Pons (tissue), 1 donor: ENCODE measurements at regions not wholly inside any gene's neighbourhood (a gene's known extent, or its start where the extent isn't known, plus 50 kb on each side); places are given as distances from the start of the nearest gene placed in this dataset.

Source experiments
- DNase-seq: peaks from one replicate; pipeline ENCODE4 v3.0.0-alpha.2; 2016; ENCODE audit warnings: low spot score

DNA sequence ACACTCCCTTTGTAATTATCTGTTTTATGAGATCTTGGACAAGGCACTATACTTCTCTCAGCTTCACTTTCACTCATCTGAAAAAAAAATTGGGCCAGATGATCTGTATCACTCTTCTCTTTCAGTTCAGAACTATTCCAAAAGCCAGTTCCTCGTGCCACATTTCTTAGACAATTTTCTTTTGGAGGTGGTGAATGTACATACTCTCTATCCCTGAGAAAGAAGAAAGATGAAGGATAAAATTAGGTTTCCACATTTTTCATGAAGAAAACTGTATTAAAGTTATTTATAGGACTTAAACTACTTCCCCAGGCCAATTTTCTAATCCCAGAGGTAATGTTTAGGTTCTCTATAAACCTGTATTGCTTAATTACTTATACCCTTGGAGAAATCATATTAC lies 171.6 kb downstream of the SLC6A15 start:
- DNase-seq, result no peak

DNA sequence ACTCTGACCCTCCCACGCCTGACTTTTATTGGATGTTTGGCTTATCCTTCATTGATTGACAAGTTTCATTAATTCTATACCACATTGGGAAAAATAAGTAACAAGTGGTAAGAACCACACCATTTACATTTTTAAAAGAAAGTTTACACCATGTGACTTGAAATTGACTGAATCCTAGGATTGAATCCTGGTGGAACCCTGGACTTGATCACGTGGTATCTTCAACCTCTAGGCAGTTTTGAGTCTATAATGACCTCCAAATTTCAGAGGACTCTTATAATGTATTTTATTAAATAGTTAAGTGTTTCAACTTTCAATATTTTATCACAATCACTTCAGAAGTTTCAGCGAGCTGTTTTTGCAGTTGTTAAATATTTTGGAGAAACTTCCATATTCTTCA lies 172.0 kb downstream of the SLC6A15 start:
- no peak for DNase-seq

DNA sequence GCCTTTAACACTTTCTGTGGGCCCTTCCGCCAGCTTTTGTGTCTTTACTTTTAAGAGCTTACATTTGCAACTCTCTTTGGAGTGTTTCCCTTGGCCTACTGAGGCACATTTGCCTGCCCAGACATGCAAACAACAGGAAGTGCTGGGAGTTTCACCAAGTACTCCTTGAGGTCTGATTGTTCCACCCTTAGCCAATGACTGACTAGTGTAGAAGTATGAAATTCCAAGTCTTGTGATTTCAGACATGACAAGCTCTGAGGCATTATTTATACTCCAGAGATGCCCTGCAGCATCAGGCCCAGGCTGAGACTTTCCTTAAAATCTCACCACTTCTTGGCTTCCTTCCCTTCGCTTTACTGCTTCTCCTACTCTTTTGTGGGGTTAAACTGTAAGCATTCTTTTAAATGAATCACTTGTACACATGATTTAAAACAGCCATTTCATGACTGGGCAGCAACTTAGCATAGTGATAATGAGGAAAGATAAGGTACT lies 174.1 kb downstream of the SLC6A15 start:
- no peak for DNase-seq

DNA sequence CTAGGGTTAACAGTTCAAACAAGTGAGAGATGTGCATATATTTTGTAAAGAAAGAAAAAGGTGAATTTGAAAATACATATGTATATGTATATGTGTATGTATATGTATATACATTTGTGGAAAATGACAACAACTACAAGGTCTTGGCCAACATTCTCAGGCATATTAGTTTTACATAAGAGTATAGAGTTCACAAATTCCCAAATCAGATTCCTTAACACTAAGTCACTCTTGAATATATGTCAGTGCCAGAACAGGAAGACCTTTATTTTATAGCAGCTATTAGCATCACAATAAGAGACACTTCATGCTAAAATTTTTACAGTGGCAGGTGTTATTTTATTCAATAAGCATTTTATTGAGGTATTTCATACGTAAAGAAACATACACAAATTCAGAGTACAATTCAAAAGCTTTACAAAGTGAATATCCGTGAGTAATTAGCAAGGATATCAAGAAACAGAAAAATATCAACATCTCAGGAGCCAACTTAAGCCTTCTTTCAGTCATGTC lies 179.7 kb downstream of the SLC6A15 start:
- DNase-seq, result no peak

DNA sequence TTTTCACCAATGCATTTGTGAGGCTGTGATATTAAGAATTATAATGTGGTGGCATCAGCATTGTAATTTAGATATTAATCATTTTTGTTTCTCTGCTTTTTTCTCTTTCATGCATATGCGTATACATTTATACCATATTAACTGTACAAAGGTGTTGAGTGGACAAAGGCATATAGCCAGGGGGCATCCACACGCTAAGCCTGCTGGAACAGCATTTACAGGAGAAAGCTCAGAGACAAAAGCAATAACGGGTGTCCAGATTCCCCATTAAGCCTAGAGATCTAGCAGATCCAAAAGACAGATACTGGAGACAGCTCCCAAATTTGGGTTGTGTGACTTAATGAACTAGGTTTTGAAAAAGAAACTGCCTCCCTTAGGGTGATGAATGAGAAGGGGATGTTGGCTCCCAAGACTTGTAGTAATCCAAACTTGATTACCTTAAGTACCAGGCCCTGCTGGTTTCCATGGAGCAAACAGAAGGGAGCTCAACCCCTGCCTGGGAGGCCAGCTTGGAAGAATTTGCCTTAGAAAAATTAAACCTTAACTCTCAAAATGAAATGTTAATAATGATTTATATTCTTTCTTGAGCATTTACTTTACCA lies 181.9 kb downstream of the SLC6A15 start:
- no peak for DNase-seq

DNA sequence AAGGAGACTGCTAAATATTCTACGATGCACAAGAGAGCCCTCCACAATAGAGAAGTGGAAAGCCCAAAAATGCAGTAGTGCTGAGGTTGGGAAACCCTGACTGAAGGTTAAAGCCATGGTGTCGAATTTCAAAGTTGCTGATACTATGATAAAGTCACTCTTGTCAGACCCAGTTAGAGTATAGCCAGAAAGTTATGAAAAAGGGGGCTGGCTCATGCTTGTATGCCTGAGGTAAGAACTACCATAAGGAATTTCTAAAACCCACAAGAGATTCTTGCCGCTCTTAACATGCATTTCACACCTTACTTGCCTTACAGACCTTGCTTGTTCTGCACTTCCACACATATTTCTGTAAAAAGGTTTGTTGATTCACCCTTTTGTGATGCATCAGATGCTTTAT lies 184.6 kb downstream of the SLC6A15 start:
- DNase-seq, result no peak

DNA sequence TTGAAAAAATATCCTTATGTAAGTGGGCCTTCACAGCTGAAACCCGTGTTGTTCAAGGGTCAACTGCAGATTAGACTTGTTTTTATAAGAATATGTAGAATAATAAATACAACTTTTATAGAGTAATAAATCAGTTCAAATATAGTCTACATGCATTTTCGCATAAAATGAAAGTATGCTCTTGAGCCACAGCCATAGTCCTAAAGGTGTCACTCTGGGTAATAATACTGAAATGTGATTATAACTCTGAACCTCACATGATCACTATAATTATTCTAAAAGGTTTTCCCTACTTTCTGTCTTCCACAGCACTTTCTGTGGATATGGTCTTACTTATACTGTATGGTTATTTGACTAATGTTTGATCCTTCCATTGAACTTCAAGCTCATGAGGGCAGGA lies 185.8 kb downstream of the SLC6A15 start:
- DNase-seq, result no peak

DNA sequence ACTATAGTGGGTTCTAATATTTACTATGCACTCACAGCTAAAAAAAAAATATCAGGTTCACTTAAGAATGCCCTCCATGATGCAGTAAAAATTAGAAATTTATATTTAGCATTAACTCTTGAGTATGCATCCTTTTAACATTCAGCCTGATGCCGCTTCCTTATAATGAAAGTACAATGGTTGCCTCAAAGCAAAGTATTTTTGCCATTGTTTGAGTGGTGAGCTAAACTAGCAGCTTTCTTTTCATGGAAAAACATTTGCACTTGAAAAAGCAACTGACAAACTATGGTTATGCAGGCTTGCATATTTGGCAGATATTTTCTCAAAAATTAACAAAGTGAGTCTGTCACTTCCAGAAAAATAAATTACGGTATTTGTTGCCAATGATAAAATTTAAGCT lies 188.6 kb downstream of the SLC6A15 start:
- DNase-seq, result no peak

DNA sequence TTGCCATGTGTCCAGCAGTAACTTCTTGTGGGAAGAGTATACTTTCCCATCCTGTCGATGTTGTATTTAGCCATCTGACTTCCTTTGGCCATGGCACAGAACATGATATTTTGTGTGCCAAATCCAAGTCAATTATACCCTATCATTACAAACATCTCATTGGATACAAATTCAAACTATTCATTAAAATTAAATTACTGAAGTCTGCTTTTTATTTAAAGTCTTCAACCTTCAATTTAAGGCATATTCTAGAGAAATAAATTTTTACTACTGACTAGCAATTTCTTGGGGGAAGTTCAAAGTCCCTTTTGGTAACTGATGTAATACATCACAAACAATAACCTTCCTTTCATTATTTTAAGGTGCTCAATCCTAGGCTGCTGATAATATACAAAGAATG lies 192.6 kb downstream of the SLC6A15 start:
- DNase-seq, result no peak

DNA sequence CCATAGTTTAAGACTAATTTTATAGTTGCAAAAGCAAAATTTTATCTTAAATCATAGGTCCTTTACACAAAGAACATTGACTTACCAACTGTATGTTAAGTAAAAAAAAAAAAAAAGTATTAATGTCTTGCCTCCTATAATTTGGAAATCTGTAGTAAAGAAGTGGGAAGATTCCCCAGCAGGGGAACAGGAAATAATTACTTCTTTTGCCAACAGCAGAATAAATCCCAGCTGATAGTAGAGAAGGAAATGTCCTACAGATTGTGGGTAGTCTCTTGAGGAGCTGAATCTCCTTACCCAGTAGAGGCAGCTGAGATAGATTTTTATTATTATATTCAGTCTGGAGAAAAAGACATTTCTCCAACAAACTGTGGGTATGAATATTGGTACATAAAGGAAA lies 193.7 kb downstream of the SLC6A15 start:
- no peak for DNase-seq

DNA sequence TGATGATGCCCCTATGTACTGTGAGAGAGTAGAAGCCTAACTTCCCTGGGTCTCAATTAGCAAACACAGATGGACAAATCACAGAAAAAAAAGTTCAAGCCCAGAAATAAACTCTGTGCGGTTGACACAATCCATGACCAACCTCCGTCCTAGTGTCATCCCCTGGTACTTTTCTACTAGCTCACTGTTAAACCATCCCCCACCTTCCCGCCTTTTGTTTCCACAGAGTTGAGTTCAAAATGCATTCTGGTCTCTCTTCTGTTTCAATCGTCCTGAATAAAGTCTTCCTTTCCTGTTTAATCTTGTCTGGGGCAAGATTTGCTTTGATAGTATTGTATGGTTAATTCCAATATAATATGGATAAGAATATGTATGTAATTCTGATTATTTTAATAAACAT lies 199.9 kb downstream of the SLC6A15 start:
- DNase-seq, result no peak

DNA sequence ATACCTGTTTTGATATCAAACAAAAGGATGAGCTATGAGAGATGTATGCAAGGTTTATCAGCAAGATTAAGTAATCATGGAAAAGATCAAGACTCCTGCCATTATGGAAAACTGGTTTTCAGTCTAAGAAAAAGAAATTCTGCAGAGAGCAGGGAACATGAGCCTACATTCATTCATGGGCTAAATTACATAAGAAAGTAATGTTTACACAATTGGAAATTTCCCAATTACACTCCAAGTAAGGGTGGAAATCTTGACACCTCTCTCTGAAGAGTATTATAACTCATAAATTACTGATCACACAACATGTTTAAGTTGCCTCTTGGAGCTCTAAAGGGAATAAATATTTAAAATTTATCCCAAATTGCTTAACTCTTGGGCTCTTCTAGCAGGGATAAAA lies 206.2 kb downstream of the SLC6A15 start:
- DNase-seq, result no peak

DNA sequence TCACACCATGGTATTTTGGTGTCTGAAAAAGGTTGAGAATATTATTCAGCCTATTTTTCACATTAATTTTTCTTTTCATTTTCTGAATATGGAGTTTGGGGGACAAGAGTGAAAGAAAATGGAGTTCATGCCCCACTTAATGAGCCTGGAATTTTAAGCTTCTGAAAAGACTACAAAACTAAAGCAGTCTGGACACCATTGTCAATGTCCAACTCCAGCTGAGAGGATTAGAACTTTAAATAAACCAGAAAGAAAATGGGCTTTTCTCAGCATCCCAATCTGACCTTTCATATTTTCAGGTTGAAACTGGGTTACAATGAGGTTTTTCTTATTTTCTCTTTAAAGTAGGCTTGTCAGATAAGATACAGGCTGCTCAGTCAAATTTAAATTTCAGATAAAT lies 207.7 kb downstream of the SLC6A15 start:
- DNase-seq, result no peak

DNA sequence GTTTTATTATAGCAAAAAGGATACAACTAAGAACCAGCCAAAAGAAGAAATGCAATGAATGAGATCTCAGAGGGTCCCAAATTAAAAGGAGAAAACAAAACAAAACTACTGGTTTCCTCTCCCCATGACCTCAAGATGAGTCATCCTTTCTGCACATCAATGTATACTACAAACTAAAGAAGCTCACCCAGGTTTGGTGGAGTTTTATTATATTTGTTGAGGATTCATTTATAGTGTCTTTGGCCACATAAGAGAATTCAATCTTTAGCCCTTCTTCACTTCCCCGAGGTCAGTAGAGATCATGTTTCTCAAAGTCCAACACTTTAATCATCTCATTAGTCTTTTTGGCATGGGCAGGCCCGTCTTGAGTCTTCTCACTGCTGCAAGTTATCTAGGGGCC lies 210.6 kb downstream of the SLC6A15 start:
- no peak for DNase-seq

DNA sequence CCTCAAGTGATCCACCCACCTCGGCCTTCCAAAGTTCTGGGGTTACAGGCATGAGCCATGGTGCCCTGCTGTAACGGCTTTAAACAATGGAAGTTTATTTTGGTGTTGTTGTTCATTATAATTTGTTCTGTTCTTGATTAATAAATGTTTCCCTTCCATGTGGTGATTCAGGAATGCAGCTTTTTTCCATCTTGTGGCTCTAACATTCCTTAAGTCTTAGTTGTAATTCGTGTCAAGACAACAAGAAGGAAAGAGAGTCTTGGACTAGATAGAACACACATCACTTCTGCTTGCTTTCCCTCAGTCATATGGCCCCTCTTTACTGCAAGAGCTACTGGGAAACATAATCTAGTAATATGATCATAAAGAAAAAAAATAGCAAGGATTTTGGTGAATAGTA lies 211.6 kb downstream of the SLC6A15 start:
- no peak for DNase-seq

DNA sequence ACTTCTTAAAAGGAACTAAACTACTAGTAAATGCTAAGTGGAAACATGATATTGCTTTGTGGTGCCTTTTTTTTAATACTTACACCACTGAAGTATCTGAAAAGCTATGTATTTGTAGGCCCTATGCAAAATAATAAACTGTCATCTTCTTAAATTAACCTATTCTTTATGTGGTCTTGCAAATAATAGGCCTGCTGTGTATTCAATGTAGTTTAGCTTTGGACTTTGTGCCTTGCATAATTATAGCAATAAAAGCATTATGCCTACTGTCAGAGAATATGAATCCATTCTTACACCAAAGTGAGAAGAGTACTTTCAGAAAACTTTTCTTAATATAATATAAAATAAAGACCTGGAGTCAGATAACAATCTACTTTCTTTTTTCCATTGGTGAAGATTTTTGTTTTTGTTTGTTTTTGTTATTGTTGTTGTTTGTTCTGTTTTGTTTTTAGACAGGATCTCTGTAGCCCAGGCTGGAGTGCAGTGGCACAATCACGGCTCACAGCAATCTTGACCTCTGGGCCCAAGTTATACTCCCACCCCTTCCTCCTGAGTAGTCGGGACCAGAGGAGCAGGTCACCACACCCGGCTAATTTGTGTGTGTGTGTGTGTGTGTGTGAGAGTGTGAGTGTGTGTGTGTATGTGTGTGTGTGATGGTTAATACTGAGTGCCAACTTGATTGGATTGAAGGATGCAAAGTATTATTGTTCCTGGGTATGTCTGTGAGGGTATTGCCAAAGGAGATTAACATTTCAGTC lies 213.8 kb downstream of the SLC6A15 start:
- no peak for DNase-seq

DNA sequence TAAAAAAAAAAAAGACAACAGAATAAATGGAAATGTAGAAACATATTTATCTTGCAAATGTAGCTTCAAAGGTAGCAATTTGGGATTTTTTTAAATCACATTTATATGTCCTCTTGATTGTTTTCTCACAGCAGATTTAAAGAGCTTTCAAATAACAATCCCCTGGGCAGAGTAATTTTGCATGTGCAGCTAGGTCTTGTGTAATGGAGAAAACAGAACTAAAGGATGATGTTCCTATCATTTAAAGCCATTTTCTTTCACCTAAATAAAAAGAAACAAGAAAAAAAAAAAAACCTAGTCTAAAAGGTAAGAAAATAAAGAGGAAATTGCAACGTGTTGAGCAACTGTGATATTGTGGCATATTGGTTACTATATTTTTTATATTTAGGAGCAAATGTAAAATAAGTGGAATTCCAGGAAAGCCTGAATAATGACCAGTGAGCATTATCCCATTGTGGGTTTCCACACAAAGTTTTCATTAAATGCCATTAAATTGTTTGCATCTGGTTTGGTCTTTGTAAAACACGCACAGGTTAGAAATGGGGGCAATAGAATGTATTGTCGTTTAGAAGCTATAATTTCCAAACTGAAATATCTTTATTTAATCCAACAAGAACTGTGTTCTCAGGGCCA lies 215.6 kb downstream of the SLC6A15 start:
- DNase-seq, result no peak

DNA sequence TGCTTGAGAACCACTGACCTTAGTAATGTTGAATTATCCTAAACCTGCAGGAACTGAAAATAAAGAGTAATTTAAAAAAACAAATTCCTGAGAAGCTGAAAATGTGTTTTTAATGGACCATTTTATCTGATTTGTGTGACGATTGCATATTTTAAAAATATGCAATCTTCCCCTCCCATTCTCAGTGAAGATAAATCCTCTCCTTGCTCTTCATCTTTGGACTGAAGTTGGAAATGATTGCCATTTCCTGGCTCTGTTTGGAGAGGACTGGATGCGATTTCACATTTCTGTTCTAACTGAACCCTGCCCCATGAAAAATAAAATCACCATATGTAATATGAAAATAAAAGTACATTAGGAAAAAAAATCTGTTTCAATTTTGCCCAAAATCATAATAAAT lies 216.3 kb downstream of the SLC6A15 start:
- DNase-seq, result no peak

DNA sequence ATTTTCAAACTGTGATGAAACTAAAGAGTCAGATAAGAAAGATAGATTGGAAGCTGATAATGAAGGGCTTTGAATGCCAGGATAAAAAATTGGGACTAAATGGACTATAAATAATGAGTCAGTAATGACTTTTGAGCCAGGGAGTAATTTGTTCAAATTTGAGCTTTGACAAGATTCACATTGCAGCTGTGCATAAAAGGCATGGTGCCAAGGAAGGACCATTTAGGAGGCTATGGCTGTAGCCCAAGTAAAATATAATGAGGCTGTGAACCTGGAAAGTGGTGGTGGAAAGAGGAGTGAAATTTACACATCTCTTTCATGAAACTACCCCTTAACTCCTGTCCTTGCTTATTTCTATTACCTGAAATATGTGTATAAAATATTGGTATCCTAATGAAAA lies 218.5 kb downstream of the SLC6A15 start:
- DNase-seq, result no peak

DNA sequence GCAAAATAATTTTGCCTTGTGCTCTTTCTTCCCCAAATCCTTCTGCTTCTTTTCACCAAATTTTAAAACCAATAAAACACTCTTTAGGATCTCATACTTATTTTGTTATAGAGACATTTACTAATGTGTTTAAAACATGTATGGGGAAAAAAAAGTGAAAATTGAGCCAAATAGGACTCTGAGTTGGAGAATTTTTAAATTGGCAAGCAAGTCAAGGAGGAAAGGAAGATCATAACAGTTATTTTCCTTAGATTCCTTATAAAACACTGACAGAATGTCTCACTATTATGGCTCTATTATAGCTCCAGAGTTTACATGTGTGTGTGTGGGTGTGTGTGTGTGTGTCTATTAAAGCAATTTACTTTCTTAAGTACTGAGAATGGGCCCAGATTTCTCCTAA lies 220.5 kb downstream of the SLC6A15 start:
- DNase-seq, result no peak

DNA sequence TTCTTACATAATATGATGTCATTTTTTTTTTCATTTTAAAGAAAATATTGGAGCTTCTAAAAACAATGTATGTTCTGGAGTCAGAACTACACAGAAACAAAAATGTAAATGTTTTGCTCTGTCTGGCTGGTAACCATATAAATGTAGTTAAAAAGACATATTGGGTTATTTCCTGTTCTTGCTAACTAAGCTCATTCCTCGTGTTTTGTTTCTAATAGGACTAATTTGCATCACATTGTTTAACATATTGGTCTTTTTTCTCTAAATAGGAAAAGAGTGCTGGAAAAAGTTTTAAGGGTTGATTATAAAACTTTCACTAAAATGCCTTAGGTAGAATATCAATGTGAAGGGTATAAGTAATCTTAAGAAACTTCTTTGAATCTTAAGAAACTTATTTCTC lies 221.3 kb downstream of the SLC6A15 start:
- DNase-seq, result no peak

DNA sequence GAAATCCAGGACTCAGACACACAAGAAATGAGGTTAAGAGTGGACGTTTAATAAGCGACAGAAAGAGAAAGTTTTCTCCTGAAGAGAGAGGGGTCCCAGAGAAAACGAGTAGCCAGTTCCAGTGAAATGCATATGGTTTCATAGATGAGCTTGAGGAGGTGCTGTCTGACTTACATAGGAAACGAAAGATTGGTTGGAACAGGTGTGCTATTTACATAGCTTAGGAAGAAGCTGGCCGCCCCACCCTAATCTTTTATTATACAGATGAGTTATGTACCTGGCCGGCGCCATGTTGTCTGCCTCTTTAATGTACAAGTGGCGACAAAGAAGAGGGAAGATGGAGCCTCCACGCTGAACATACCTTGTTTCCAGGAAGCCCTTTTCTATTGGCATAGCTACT lies 223.0 kb downstream of the SLC6A15 start:
- DNase-seq, result no peak

DNA sequence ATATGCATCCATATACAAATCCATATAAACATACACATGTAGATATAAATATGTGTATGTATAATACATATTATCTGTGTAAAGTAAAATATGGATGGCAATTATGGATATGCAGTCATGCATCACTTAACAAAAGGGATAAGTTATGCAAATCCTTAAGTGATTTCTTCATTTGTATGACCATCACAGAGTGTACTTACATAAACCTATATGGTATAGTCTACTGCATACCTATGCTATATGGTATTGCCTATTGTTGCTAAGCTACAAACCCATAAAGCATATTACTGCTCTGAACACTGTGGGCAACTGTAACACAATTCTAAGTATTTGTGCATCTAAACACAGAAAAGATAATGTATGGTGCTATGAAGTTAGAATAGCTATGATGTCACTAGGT lies 227.2 kb downstream of the SLC6A15 start:
- no peak for DNase-seq
